ENCODE measurements at regions not wholly inside any gene's neighbourhood (a gene's known extent, or its start where the extent isn't known, plus 50 kb on each side); places are given as distances from the start of the nearest gene placed in this dataset.
"Not testable (repeated sequence)": the region's sequence is repeated elsewhere in the genome, so short reads cannot be mapped to it uniquely, and the experiment has no call there.

DNA sequence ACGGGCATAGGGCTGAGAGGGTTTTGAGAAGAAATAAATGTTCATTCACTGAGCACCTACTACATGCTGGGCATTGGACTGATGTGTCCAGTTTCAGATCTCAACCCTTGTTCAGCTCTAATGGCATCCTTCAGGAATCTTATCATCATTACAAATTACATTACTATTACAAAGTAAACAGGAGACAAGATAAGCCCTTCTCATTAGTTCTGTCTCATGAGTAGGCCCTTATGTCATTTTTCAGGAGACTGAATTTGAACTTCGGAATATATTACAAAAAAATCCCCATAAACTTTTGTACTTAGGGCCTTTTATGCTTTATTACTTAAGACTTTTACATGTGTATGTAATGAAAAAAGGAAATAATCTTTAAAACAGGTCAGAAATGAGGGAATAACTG is 289.7 kb downstream of the BAMBI start:
- DNase-seq, result no peak

DNA sequence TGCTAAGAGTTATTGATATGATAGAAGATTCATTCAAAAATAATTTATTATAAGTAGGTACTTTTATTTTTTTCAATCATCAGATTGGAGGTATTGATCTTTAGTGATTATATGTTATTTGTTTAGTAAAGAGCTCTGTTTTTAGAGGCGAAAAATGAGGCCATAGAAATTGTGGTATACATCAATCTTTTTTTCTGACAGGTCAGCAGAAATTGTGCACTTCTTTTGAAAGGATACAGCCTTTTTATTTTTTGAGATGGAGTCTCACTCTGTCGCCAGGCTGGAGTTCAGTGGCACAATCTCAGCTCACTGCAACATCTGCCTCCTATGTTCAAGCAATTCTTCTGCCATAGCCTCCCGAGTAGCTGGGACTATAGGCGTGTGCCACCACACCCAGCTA is 292.1 kb downstream of the BAMBI start:
- DNase-seq, result no peak

DNA sequence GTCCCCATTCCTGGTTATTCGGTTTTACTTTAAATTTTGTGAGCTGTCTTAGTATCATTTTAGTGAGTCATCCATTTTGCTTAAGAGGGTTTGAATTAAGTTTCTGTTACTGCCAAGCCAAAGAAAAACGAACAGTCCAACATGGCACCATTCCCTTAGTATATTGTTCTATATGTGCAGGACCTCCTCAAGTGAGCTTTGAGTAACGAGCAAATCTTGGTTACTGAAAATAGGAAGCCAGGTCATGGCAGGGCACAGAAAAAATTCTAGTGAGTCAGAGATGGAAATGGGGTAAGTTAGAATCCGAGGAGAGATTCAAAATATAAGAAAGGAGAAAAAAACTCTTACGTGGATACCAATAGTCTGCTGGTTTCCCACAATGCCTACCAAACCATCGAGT is 292.9 kb downstream of the BAMBI start:
- DNase-seq, result no peak

DNA sequence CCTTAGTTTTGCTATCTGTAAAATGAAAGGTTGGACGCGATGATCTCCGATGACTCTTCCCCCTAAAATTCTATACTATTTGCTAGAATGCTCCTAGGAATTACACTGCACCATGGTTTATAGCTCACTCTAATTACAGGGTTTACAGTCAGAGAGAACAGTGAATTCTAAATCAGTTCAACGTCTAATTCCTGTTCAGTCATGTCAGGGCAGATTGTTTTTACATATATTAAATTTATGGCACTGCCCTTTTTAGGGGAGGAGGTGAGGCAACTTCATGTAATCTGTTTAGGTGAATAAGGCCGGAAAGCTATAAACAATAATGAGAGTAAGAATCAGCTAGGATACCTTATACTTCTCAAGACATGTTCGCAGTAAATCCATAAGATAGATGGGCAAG is 293.9 kb downstream of the BAMBI start:
- DNase-seq, result no peak

DNA sequence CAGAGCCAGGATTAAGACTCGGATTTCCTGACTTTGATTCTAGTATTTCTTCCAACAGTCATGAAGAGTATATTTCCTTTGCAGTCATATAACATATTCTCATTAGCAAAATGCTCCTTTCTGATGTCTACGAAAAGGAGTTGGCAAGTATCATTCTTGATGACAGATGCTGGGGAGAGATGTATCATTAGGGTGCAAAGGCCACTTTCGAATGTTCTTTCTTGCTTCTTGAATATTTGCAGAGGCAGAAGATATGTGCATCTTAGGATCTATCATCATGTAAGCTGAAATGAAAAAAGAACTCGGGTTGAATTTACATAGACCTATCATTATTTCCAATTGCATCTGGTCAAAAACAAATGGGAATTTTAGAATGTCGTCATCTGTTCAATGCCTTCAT is 294.4 kb downstream of the BAMBI start:
- no peak for DNase-seq

DNA sequence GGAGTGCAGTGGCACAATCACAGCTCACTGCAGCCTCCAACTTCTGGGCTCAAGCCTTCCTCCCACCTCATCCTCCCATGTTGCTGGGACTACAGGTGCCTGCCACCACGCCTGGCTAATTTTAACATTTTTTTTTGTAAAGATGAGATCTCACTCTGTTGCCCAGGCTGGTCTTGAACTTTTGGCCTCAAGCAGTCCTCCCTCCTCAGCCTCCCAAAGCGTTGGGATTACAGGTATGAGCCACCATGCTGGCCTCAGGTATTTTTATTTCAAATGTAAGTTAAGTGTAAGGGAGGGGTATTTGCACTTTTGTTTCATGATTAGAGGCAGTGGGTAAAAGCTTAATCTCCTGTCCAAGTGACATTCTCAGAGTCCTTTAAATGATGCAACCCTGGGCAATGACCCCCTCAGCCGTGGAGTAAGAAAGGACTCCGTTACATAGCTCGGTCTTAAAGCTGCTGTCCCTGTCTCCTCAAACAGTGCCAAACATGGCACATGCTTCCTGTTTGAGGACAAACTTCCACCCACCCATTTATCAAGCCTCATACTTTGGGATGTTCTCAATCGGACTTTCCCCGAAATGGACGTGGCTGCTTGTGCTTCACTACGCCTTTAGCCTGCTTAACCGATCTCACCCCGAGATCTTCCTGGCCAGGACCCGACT is 296.1 kb downstream of the BAMBI start:
- DNase-seq, result no peak

DNA sequence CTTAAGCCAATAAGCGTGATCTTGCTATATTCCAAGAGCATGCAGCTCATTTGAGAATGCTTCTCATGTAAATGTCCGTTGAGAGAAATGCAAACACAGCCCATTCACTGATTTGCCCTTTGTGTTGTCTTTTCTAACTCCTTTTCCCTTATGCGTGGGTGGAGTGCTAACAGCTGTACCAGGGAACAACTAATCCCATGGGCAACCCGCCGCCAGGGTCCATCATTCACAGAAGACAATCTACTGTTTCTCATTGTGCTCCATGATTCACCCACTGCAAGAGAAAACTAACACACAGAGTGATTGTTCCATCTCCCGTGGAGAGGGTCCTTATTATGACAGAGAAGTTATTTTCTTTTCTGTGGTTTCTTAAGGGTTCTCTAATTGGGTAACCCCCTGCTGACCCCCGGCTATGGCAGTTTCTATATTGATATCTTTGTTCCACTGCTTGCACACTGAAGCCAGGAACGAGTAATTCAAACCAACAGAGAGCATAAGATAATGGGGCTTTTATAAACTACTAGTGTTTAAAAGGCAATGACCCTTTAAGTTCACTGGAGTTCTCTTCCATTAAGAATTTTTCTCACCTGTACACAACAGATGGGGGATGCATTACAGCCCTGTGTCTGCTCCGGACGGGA is 298.7 kb downstream of the BAMBI start:
- peak in 1 of 2 experiments; percentile 2 for DNase-seq

DNA sequence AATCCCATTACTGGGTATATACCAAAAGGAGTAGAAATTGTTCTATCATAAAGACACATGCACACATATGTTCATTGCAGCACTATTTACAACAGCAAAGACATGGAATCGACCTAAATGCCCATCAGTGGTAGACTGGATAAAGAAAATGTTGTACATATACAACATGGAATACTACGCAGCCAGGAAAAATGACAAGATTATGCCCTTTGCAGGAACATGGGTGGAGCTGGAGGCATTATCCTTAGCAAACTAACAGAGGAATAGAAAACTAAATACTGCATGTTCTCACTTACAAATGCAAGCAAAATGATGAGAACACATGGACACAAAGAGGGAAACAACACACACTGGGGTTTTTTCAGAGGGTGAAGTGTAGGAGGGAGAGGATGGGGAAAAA is 300.2 kb downstream of the BAMBI start:
- DNase-seq, result no peak

DNA sequence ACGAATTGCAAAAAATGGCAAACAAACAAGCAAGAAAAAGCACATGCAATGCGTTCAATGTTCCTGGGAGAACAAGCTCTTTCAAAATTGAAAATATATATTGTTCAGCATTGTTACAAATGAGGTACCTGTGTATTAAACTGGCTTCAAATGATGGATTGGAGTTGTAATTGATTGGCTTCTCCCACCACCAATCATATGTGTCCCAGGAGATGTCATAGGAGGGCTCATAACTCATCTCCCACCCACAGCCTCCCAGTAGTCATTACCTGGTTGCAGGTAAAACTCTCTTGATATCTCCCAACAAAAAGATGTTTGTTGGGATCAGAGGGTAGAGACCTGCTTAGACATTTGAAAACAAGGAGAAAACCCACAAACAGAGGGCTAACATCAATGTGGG is 302.9 kb downstream of the BAMBI start:
- DNase-seq, result no peak

DNA sequence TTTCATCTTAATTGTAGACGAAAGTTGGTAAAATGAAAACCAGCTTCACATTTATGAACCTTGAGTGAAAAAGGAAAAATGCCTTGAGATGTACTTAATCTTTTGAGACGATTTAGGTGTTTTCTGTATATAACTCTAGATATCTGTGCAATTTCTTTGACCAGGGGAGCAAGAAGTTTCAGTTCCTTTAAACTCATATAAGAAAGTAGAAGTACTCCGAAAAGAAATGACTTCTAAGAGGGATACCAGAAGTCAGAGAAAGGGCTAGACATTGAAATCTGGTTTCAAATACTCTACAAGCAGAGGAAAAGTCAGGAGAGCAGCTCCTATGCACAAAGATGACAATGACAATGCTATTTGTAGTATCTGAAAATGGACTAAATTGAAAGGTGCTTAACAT is 303.7 kb downstream of the BAMBI start:
- DNase-seq, result no peak

DNA sequence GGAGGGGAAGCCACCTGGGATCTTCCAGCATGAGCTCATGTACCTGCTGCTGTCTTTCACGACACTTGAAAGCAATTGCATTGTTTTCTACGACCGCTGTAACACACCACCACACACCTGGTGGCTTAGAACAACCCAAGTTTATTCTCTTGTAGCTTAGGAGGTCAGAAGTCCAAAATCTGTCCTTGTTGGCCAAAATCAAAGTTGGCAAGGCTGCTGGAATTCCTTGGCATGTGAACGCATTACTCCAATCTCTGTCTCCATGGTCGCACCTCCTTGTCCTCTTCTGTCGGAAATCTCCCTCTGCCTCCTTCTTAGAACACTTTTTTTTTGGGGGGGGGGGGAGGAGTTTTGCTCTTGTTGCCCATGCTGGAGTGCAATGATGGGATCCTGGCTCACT is 305.7 kb downstream of the BAMBI start:
- no peak for DNase-seq

DNA sequence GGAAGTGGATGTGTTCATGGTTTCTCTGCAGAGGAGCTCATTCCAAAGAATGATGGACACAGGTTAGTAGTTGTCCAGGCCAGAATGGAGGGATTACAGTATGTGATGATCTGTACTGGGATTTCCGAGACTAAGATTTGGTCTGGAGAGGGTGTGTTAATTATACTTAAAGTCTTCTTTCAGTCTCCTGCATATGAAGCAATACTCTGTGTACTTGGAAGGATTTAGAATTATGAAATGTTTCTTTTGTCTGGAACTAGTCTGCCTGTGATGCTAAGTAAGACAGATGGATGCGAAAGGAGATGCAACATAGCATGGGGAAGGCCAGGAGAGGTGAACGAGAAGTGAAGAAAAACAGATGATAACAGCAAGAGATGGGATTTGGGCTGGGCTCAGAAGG is 305.1 kb upstream of the LYZL1 start:
- no peak for DNase-seq

DNA sequence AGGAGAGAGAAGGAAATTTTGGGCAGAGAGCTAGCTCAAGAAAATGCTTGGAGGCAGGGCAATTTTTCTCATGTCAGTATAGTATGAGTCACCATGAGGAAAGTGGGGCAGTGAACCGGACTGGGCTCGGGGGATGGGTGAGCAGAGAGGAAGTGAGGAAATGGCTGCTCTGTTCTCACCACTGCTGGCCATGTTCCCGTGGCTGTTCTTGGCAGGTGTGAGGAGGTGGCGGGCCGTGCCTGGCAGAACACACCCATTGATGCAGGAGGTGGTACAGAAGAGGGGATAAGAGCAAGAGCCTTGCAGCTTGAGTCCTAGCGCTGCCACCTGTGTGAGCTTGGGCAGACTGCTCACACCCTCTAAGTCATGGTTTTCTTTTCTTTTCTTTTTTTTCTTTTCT is 304.4 kb upstream of the LYZL1 start:
- DNase-seq, result no peak

DNA sequence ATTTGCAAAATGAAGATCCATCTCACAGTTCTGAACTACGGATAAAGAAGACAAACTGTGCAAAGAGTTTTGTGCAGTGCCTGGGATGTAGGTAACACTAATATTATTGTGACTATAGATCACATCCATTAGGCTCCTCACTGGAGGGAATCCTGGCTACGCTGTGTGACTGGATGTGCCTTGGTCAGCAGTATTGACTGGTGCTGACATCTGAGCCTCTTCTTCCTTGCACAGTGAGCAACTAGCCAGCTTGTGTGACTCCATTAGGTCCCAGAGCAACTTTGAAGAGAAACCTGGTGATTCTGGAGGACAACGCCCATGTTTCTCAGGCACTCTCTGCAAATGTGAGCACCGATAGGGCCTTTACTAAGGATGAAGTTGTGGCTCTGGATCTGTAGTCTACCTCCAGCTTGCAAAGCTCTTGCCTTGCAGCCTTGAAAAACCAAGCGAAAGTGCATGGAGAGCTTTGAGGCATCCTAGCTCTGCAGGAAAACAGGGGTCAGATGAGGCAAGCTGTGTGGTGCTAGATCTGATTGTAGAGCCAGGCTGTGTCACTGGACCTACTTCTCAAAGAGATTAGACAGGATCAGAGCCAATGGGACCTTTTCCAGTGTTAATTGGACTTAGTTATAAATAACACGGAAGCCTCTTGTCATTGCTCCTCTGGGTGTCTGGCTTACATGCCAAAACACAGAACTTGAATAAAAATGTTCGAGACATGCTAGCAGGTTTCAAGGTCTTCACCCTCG is 303.6 kb upstream of the LYZL1 start:
- no peak for DNase-seq

DNA sequence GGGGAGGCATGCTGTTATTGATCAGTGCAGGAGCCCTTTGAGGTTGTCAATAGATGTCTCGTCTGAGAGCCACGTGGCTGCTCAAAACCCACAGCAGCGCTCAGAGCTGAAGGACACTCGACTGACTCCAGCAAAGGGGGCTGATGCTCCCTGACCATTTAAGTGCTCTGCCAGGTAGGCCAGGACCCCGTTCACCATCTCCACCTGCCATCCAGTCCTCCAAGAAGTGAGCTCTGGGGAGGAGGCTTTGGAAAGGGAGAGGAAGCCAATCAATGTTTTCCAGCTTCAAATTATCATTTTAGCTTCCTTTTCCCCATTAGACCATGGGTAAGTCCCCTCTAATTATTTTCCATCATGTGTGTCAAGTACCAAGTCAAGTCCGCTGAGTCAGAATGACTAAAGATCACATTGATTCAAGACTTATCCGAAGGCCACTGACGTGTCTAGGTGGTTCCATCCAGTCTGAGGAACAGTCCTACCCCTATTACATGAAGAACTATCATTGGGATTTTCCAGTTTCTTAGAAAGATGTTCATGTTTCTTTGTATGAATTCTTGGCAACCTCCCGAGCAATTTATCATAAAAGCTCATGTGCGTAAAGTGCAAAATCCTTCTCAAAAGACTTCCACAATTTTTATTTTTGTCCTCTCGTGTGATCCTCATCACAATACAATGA is 302.6 kb upstream of the LYZL1 start:
- no peak for DNase-seq

DNA sequence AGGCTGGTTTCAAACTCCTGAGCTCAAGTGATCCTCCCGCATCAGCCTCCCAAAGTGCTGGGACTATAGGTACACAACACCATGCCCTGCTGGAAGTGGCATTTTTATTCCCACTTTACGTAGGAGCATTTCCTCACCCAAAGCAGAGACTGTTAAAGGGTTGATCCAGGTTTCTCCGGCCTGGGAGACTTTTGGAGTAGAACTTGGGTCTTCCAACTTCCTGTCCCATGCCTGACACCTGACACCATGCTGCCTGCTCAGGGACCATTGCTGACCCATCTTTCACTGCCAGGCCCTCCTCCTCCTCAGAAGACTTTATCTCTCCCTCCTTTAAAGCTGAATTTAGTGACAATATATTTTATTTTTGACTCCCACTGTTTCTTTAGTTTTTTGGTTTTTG is 302.0 kb upstream of the LYZL1 start:
- no peak for DNase-seq

DNA sequence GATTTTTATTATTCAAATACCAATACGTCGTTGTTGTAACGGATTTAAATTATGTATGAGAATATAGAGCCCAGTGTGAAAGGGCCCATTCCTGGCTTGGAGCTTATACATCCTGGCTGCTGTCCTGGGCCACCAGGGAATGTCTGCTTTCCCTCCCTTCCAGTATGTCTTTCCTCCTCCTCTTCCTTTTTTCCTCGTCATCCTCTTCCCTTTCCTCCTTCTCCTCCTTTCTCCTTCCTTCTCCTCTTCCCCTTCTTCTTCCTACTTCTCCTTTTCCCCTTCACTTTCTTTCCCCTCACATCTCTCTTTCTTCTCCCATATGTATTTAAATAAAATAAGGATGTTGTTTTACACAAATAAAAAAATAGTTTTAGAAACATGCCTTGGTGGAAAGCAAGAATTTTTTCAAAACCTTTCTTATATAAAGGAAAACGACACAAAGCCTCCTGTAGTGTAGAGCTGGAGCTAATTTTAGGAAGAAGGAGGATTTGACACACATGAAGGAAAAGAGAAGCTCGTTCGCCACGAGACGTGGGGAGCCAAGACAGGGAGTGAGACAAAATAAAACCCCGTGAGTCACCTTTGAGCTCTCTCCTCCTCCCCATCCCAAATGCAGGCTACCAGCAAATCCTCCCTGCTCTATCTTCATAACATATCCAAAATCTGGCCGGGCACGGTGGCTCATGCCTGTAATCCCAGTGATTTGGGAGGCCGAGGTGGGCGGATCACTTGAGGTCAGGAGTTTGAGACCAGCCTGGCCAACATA is 301.1 kb upstream of the LYZL1 start:
- no peak for DNase-seq

DNA sequence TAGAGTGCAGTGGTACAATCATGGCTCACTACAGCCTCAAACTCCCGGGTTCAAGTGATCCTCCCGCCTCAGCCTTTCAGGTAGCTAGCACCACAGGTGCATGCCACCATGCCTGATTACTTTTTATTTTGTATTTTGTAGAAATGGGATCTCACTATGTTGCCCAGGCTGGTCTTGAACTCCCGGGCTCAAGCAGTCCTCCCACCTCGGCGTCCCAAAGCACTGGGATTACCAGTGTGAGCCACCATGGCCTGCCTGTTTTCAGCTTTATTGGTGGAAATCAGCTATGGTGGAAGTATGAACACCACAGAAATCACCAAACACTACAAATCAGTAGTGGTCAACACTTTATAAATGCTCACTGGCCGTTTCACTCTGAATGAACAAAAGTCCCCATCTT is 299.9 kb upstream of the LYZL1 start:
- DNase-seq, result no peak

DNA sequence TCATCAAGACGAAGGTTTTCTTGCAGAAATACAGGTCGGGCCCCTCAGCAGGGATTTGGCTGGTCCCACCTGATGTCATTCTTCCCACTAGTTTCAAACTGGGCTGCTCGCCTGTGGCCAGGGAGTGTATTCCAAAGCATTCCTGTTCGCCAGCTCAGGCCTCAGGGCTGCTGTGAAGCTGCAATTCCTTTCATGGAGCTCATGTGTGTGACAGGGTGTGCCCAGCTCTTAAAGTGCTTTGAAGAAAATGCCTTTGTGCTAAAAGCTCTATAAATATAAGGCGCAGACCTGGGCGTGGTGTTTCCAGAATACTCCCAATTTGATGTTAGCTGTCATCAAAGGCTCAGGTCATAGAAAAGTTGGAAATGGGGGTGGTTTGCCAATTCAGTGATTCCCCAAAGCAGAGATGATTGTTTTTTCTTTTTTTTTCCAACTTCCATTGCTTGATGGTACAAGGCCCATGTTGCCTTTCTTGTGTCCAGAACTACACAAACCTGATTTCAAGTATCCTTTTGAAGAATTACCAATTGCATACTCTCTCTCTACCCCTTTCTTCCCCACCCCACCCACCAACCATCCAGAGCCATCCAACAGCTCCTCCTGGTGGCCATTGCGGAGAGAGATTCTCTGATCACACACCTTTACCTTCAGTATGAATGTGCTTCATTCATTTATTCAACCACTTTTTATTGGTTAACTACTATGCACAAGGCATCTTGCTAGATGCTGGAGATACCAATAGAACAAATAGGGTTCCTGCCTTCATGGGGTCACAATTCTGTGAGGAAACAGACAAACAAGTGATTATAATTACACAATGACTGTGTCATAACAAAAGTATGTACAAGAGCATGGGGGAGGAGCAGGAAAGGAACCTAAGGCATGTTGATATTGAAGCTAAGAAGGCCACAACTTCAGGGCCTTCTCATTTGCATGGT is 297.3 kb upstream of the LYZL1 start:
- DNase-seq, result peak in 1 of 2 experiments; percentile 42

DNA sequence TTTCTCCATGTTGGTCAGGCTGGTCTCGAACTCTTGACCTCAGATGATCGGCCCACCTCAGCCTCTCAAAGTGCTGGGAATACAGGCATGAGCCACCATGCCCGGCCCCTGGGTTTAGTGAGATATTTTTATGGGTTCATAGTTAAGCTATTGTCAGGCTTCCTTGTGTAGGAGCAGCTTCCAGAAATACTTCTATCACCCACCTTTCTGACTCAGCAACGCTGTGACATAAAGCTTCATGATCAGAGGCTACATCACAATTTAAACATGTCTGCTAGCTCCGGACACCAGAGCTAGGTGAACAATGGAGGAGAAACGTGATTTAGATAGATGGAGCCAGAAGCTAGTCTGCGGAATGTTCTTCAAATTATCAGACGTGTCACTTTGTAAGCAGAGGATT is 295.8 kb upstream of the LYZL1 start:
- DNase-seq, result no peak

DNA sequence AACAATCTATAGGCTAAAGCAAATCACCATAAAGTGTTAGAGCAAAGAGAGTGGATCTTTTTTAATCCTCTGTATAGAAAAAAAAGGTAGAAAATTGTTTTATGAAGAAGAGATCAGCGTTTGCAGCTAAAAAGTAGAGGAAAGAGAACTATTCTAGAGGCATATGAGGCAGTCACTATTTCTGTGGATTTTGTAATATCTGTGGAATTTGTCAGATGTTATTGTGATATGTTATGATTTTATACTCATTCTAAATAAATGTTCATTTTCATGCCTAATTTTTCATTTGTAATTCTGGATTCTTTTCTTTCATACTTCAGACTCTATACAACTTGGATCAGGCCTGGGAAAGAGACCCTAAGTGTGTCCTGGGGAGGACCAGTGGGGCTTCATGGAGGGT is 295.0 kb upstream of the LYZL1 start:
- DNase-seq, result no peak

DNA sequence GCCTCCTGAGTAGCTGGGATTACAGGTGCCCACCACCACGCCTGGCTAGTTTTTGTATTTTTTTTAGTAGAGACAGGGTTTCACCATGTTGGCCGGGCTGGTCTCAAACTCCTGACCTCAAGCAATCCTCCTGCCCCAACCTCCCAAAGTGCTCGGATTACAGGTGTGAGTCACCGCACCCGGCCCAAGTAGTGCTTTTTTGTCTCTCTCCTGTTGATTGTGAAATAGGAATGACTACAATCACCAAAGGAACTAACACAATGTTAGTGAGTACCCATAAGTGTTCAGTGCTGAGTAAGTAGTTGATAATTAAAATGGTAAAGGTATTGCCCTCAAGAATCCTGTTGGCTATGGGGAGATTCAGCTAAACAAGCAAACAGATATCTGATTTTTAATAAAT is 294.1 kb upstream of the LYZL1 start:
- DNase-seq, result not testable (repeated sequence)

Measured in NCI-H526 (cell line).